Hematopoietic multipotent progenitor cell treated with erythropoietin and hydrocortisone succinate and interleukin-3 and kit ligand, for 4 days (in vitro differentiated cells): ENCODE measurements at regions not wholly inside any gene's neighbourhood (a gene's known extent, or its start where the extent isn't known, plus 50 kb on each side); places are given as distances from the start of the nearest gene placed in this dataset.

ENCODE experiments used
- DNase-seq: peaks from one replicate; pipeline ENCODE4 v3.0.0-alpha.2; 2015

DNA sequence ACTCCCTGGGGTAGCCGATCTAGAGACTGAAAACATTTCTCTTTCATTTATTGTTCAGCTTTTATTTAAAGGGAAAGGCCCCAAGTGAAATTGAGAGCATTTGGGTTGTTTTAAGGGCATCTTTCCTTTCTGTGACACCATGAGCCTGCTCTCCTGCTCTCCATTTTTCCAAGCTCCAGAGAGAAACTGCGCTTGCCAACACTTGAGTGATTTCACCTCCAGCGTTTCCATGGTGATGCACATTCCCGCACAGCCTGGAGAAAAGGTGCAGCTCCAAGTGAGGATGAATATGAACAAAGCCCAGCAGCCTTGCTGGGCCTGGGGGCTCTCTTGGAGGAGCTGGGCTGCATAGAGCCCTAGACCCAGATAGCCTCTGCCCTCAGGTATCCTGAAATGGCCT is 159.2 kb upstream of the PPP2R3A start:
- DNase-seq = no peak

- DNase-seq = no peak
Observed at GRCh38 chr3:135807879-135808278, 157.6 kb upstream of the PPP2R3A start.

GRCh38 chr3:135809021-135809634 is 156.4 kb upstream of the PPP2R3A start:
- no peak for DNase-seq

DNA sequence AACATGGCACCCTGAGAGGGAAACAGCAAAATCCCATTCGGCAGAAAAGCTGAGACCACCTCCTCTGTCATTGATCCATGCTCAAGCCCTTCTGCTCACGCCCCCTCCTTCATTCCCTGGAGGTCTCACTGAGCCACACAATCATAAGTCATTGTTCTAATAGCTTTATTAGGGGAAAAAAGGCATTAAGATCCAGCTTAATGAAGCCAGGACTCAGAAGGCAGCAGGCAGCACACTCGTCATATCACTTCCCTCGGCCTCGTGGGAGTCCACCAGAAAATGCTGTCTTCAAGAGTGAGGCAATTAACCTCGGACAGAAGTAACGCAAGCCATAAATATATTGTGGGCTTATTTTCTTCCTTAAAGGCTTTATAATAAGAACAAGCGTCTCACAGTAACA is 153.9 kb upstream of the PPP2R3A start:
- DNase-seq = no peak

- no peak for DNase-seq
Observed at GRCh38 chr3:135812057-135812456, 153.5 kb upstream of the PPP2R3A start.

GRCh38 chr3:135834465-135834864 is 131.1 kb upstream of the PPP2R3A start:
- DNase-seq = no peak

GRCh38 chr3:135837977-135838631 is 127.4 kb upstream of the PPP2R3A start:
- DNase-seq = no peak

DNA sequence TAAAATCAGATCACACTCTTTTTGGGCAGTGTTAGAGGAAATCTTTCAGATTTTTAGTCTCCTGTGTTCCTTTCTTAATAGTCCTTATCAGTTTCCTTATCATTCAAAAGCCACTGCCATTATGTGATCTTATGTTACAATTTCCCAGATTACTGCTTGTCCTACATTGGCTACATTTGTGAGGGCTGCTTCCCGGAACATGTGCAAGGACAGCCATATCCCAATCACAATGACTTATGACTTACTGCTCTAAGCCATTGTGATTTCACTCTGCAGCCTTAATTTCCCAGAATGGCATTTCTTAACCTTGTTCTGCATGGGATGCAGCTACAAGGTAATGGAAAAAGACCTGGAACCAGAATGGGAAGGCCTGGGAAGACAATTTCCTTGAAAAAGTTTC is 125.1 kb upstream of the PPP2R3A start:
- no peak for DNase-seq

DNA sequence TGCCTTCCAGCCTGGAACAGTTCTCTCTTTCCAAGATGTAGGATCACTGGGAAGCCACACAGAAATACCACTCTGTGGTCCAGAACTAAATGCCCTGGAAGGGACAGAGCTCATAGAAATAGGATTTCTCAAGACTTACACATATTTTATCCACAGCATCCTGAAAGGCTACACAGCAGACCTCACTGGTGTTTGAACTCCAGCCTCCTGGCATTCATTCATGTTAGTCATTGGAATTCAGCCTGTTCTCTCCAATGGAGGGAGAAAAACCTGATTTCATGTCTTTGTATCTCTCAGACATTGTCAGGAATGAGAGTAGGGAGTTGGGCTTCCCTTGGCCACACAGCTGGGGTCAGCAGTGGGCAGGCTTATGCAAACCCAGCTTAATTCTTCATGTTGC is 121.1 kb upstream of the PPP2R3A start:
- no peak for DNase-seq

GRCh38 chr3:135848051-135848450 is 117.5 kb upstream of the PPP2R3A start:
- DNase-seq = no peak

DNA sequence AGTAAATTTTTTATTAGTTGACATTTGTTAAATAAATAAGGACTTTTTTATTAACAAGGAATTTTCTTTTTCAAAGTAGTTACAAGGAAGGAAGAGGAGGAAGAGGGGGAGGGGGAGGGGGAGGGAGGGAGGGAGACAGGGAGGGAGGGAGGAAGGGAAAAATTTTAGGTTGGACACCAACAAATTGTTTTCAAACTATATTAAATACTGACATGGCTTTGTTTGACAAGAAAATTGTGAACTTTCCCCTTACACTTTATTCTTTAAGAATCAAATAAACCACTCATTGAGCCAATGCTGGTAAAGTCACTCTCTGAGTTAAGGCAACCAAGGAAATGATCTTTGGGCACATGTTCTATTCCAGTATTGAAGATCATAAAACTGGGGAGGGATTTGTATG is 115.7 kb upstream of the PPP2R3A start:
- no peak for DNase-seq

- DNase-seq = no peak
Observed at GRCh38 chr3:135851201-135852081, 114.1 kb upstream of the PPP2R3A start.

- DNase-seq = no peak
Observed at GRCh38 chr3:135853981-135854380, 111.5 kb upstream of the PPP2R3A start.

GRCh38 chr3:135860761-135861160 is 104.8 kb upstream of the PPP2R3A start:
- DNase-seq = no peak

GRCh38 chr3:135862361-135862760 is 103.2 kb upstream of the PPP2R3A start:
- DNase-seq = no peak

- no peak for DNase-seq
Observed at GRCh38 chr3:135864060-135864459, 101.5 kb upstream of the PPP2R3A start.

- no peak for DNase-seq
Observed at GRCh38 chr3:135865085-135865484, 100.4 kb upstream of the PPP2R3A start.

DNA sequence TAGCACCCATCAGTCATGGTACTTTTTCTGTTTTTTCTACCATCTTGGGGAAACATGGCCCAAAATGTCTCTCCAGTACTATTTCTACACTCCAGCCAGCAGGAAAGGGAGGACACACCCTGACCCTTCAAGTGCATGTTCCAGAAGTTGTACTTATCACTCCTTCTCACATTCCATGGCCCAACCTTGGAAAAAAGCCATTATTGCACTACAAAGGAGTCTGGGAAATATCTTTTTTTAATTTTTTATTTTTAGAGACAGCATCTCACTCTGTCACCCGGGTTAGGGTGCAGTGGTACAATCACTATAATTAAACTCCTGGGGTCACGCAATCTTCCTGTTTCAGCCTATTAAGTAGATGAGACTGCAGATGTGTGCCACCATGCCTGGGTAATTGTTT is 100.0 kb upstream of the PPP2R3A start:
- no peak for DNase-seq

DNA sequence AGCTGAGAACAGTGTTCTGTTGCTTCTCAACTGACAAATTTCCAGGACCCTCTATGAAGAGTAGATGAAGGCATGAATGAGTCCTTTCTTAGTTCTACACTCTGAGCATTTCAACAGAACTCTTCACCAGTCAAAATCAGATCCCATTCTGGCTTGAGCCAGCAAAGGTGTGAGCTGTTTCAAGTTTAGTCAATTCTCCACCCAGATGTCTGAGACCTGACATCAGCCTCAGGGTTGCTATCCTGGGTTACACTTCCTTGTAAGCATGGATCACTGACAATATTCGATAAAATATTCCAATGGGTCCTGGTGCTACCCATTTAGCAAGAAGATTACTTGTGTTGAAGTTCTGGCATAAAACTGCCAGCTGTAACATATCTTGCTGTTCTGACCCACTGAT is 97.6 kb upstream of the PPP2R3A start:
- DNase-seq = no peak

DNA sequence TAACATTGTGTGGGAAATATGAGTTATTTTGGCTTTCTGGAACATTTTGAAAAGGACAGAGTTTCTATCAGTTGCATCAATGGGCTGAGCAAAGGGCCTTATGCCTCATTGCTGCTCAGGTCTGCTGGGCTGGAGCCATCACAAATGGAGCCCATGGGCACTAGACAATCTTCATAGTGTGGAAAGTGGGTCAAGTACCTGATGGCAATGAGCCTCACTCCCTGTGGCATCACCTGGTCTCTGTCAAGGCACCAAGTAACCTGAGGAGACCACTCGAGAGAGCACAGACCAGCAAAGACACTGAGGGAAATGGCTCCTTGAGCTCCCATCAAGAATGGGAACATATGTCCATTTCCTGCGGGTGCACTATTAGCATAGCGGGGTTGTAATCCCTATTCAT is 96.7 kb upstream of the PPP2R3A start:
- no peak for DNase-seq

DNA sequence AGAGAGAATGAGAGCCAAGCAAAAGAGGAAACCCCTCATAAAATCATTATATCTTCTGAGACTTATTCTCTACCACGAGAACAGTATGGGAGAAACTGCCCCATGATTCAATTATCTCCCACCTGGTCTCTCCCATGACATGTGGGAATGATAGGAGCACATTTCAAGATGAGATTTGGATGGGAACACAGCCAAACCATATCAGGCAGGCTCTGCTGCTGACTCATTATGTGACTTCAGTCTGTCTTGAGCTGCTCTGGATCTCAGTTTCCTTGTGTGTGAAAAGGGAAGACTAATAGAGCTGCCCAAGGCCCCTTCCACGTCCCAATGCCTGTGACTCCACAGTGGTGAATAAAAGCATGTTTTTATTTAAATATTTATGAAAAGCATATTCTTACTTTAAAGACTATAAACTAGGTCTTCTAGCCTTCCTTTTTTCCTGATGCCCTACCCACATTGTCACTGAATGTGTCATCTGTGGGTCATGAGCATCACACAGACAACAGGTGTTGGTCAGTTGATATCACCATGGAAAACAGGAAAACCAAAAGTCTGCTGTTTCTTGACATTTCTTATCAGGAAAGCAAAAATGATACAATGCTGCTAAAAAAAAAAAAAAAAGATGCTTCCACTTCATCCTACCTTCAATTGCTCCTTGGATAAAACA is 96.0 kb upstream of the PPP2R3A start:
- DNase-seq = no peak

GRCh38 chr3:135871311-135871710 is 94.2 kb upstream of the PPP2R3A start:
- no peak for DNase-seq

DNA sequence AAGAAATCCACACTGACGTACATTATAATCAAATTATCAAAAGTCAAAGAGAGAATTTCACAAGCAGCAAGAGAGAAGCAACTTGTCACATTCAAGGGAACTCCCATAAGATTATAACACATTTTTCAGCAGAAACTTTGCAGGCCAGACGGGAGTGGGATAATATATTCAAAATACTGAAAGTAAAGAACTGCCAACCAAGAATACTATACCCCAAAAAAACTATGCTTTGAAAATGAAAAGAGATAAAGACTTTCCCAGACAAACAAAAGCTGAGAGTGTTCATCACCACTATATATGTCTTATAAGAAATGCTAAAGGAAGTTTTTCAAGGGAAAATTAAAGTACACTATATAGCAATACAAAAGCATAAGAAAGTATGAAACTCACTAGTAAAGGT is 91.5 kb upstream of the PPP2R3A start:
- DNase-seq = no peak

DNA sequence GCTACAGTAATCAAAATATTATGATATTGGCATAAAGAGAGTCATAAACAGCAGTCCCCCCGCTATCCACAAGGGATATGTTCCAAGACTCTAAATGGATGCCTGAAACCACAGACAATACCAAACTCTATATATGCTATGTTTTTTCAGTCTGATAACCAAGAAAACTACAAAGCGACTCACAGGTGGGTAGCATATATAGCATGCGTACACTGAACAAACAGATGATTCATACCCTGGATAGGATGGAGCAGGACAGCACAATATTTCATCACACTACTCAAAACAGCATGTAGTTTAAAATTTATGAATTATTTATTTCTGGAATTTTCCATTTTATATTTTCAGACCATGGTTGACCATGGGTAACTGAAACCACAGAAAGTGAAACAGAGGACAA is 87.0 kb upstream of the PPP2R3A start:
- no peak for DNase-seq
